ENCODE measurements at regions not wholly inside any gene's neighbourhood (a gene's known extent, or its start where the extent isn't known, plus 50 kb on each side); places are given as distances from the start of the nearest gene placed in this dataset.

DNA sequence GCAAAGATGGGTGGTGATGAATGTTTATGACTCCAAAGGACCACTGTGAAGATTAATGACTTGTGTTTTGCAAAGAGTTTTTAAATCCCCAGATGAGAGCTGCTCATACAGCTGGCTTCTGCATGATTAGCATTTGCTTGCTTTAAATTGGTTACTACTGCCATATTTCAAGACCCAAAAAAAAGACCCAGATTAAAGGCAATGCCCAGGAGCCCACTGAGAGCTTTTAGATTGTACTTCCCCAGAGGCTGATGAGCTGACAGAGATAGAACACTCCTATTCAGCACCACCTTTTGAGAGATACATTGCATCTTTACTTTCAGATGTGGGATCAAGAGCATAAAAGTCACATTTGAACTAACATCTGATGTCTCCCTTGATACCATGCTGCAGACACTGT is 142.0 kb downstream of the HNRNPD start:
- no peak overlapping the region for H3K4me3 ChIP-seq (replicated peaks in 1 of 3; ENCODE audit: low read depth in 2 of 3, low read length in 3 of 3)
- H3K27ac ChIP-seq (ENCODE audit: low read depth in 1 of 2, low read length in 2 of 2): no peak overlapping the region
- Mint-ChIP-seq H3K36me3 (no peaks in the 10 kb centered on the region), H3K9me3 (peaks cover 0 to 2% (median 0%) of the 10 kb centered on the region in 7 donors), H3K4me1 (peaks cover 38% of the 10 kb centered on the region), H3K27me3 (ENCODE audit: low read depth in 3 of 3) (peaks cover 0 to 2% (median 0%) of the 10 kb centered on the region in 3 donors), H3K27ac (no peak overlapping the region), H3K4me3 (no peak overlapping the region)
- intact Hi-C loops (cut with micrococcal nuclease): no loop called here
- H2AFZ ChIP-seq (ENCODE audit: insufficient read depth, low read depth, low read length, poor library complexity, severe bottlenecking): no peak overlapping the region
- no peak overlapping the region for H3K4me2 ChIP-seq (replicated peaks; ENCODE audit: extremely low read depth, low read length, poor library complexity, severe bottlenecking)
- H3K4me1 ChIP-seq (ENCODE audit: control insufficient read depth in 1 of 2, insufficient read depth in 2 of 2, low read length in 2 of 2): peaks cover 37% of the 10 kb centered on the region in 2 donors
- H3K9ac ChIP-seq (ENCODE audit: insufficient read depth, low read length, poor library complexity, severe bottlenecking): no peak overlapping the region
- no peaks in the 10 kb centered on the region for H3K36me3 ChIP-seq (replicated peaks in 1 of 2; ENCODE audit: control insufficient read depth in 1 of 2, insufficient read depth in 2 of 2, low read length in 2 of 2)
- no peaks in the 10 kb centered on the region for H3K9me3 ChIP-seq (replicated peaks in 1 of 2; ENCODE audit: control insufficient read depth in 1 of 2, insufficient read depth in 1 of 2, low read length in 2 of 2)
- DNase-seq: no peak
- H4K20me1 ChIP-seq (ENCODE audit: insufficient read depth, low read length): no peaks in the 10 kb centered on the region
- no peaks in the 10 kb centered on the region for H3K79me2 ChIP-seq (ENCODE audit: insufficient read depth, low read length)
- H3K27me3 ChIP-seq (ENCODE audit: control insufficient read depth in 2 of 2, insufficient read depth in 2 of 2, low read length in 2 of 2): no peaks in the 10 kb centered on the region
- no peak for TF ChIP-seq CTCF (IDR thresholded peaks at IDR 0.05)

- TF ChIP-seq CTCF (IDR thresholded peaks at IDR 0.05): no peak
- H3K4me1 Mint-ChIP-seq: peaks cover 38% of the 10 kb centered on the region
- H3K27me3 Mint-ChIP-seq (ENCODE audit: low read depth in 3 of 3): peaks cover 0 to 2% (median 0%) of the 10 kb centered on the region in 3 donors
- Histone ChIP-seq H3K79me2 (ENCODE audit: insufficient read depth, low read length) (no peaks in the 10 kb centered on the region), H3K36me3 (replicated peaks in 1 of 2; ENCODE audit: control insufficient read depth in 1 of 2, insufficient read depth in 2 of 2, low read length in 2 of 2) (no peaks in the 10 kb centered on the region), H3K4me1 (ENCODE audit: control insufficient read depth in 1 of 2, insufficient read depth in 2 of 2, low read length in 2 of 2) (peaks cover 39 to 40% of the 10 kb centered on the region in 2 donors), H3K4me3 (replicated peaks in 1 of 3; ENCODE audit: low read depth in 2 of 3, low read length in 3 of 3) (peak overlapping the region in 1 of 3 experiments; percentile 49), H3K9ac (ENCODE audit: insufficient read depth, low read length, poor library complexity, severe bottlenecking) (no peak overlapping the region), H3K9me3 (replicated peaks in 1 of 2; ENCODE audit: control insufficient read depth in 1 of 2, insufficient read depth in 1 of 2, low read length in 2 of 2) (no peaks in the 10 kb centered on the region), H3K27ac (ENCODE audit: low read depth in 1 of 2, low read length in 2 of 2) (peak overlapping the region in 1 of 2 donors; percentile 74), H3K27me3 (ENCODE audit: control insufficient read depth in 2 of 2, insufficient read depth in 2 of 2, low read length in 2 of 2) (no peaks in the 10 kb centered on the region), H2AFZ (ENCODE audit: insufficient read depth, low read depth, low read length, poor library complexity, severe bottlenecking) (no peak overlapping the region), H4K20me1 (ENCODE audit: insufficient read depth, low read length) (no peaks in the 10 kb centered on the region), H3K4me2 (replicated peaks; ENCODE audit: extremely low read depth, low read length, poor library complexity, severe bottlenecking) (peak overlapping the region; percentile 54)
- no CpG with 5 or more reads among the region's 4 CpGs for WGBS (ENCODE audit: insufficient coverage)
- DNase-seq: peak; percentile 53 to 82 (median 75)
- no peaks in the 10 kb centered on the region for H3K36me3 Mint-ChIP-seq
- intact Hi-C loops (cut with micrococcal nuclease): no loop called here
- H3K9me3 Mint-ChIP-seq: peaks cover 0 to 2% (median 0%) of the 10 kb centered on the region in 7 donors
- H3K4me3 Mint-ChIP-seq: no peak overlapping the region
- peak overlapping the region in 6 of 7 donors; percentile 77 to 89 (median 82) for H3K27ac Mint-ChIP-seq
Measured at GRCh38 chr4:82230306-82230705, 143.5 kb downstream of the HNRNPD start.

Data from CD14-positive monocyte (primary cell).